ENCODE measurements at regions not wholly inside any gene's neighbourhood (a gene's known extent, or its start where the extent isn't known, plus 50 kb on each side); places are given as distances from the start of the nearest gene placed in this dataset.

DNA sequence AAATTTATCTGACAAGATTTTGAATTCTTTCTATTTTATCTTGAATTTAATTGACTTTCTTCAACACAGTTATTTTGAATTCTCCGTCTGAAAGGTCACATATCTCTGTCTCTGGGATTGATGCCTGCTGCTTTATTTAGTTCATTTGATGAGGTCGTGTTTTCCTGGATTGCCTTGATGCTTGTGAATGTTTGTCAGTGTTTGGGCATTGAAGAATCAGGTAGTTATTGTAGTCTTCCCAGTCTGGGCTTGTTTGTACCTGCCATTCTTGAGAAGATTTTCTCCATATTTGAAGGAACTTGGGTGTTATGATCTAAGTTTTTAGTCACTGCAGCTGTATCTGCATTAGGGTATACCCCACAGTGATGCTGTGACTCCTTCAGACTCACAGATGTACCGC lies 315.8 kb upstream of the DDHD1 start:
- H3K36me3 ChIP-seq (ENCODE audit: insufficient read depth): no peaks in the 10 kb centered on the region
- no peak overlapping the region for H2AFZ ChIP-seq
- H3K4me3 ChIP-seq: no peak overlapping the region
- Mint-ChIP-seq H3K27ac (no peak overlapping the region), H3K27me3 (ENCODE audit: insufficient read depth, low read depth, poor library complexity) (no peaks in the 10 kb centered on the region), H3K4me3 (no peak overlapping the region), H3K36me3 (ENCODE audit: low read depth) (no peaks in the 10 kb centered on the region), H3K9me3 (no peaks in the 10 kb centered on the region; the same call in 1 of the 3 replicates), H3K4me1 (peaks cover 3% of the 10 kb centered on the region)
- ATAC-seq (no peak), DNase-seq (ENCODE audit: low spot score) (no peak)
- no peaks in the 10 kb centered on the region for H4K20me1 ChIP-seq (replicated peaks; ENCODE audit: insufficient read depth)
- no peak overlapping the region for H3K4me2 ChIP-seq
- no peaks in the 10 kb centered on the region for H3K4me1 ChIP-seq (ENCODE audit: insufficient read depth)
- H3K9me2 ChIP-seq (ENCODE audit: insufficient read depth): no peaks in the 10 kb centered on the region; the same call in 1 of the 2 replicates
- no peaks in the 10 kb centered on the region for H3K27me3 ChIP-seq (ENCODE audit: insufficient read depth)
- TF ChIP-seq EZH2phosphoT487 (IDR thresholded peaks at IDR 0.05; ENCODE audit: unreplicated experiment): no peak
- TF ChIP-seq NANOG (IDR thresholded peaks at IDR 0.05; ENCODE audit: borderline replicate concordance): no peak
- TF ChIP-seq ZNF331 (CRISPR knock-in tag; IDR thresholded peaks at IDR 0.05; ENCODE audit: low read depth): no peak
- no peak for TF ChIP-seq POLR2AphosphoS5 (IDR thresholded peaks at IDR 0.05; ENCODE audit: low read depth)
- no peak for TF ChIP-seq REST (IDR thresholded peaks at IDR 0.05; ENCODE audit: unreplicated experiment)
- TF ChIP-seq CTCF (conservative IDR thresholded peaks at IDR 0.05; ENCODE audit: low read depth in 2 of 2): no peak
- TF ChIP-seq ETS1 (IDR thresholded peaks at IDR 0.05): no peak
- no peak for TF ChIP-seq CREB1 (CRISPR knock-in tag; IDR thresholded peaks at IDR 0.05; ENCODE audit: low read depth)
- no peak for TF ChIP-seq STAT1 (IDR thresholded peaks at IDR 0.05; ENCODE audit: unreplicated experiment)
- TF ChIP-seq, protein P1, sequence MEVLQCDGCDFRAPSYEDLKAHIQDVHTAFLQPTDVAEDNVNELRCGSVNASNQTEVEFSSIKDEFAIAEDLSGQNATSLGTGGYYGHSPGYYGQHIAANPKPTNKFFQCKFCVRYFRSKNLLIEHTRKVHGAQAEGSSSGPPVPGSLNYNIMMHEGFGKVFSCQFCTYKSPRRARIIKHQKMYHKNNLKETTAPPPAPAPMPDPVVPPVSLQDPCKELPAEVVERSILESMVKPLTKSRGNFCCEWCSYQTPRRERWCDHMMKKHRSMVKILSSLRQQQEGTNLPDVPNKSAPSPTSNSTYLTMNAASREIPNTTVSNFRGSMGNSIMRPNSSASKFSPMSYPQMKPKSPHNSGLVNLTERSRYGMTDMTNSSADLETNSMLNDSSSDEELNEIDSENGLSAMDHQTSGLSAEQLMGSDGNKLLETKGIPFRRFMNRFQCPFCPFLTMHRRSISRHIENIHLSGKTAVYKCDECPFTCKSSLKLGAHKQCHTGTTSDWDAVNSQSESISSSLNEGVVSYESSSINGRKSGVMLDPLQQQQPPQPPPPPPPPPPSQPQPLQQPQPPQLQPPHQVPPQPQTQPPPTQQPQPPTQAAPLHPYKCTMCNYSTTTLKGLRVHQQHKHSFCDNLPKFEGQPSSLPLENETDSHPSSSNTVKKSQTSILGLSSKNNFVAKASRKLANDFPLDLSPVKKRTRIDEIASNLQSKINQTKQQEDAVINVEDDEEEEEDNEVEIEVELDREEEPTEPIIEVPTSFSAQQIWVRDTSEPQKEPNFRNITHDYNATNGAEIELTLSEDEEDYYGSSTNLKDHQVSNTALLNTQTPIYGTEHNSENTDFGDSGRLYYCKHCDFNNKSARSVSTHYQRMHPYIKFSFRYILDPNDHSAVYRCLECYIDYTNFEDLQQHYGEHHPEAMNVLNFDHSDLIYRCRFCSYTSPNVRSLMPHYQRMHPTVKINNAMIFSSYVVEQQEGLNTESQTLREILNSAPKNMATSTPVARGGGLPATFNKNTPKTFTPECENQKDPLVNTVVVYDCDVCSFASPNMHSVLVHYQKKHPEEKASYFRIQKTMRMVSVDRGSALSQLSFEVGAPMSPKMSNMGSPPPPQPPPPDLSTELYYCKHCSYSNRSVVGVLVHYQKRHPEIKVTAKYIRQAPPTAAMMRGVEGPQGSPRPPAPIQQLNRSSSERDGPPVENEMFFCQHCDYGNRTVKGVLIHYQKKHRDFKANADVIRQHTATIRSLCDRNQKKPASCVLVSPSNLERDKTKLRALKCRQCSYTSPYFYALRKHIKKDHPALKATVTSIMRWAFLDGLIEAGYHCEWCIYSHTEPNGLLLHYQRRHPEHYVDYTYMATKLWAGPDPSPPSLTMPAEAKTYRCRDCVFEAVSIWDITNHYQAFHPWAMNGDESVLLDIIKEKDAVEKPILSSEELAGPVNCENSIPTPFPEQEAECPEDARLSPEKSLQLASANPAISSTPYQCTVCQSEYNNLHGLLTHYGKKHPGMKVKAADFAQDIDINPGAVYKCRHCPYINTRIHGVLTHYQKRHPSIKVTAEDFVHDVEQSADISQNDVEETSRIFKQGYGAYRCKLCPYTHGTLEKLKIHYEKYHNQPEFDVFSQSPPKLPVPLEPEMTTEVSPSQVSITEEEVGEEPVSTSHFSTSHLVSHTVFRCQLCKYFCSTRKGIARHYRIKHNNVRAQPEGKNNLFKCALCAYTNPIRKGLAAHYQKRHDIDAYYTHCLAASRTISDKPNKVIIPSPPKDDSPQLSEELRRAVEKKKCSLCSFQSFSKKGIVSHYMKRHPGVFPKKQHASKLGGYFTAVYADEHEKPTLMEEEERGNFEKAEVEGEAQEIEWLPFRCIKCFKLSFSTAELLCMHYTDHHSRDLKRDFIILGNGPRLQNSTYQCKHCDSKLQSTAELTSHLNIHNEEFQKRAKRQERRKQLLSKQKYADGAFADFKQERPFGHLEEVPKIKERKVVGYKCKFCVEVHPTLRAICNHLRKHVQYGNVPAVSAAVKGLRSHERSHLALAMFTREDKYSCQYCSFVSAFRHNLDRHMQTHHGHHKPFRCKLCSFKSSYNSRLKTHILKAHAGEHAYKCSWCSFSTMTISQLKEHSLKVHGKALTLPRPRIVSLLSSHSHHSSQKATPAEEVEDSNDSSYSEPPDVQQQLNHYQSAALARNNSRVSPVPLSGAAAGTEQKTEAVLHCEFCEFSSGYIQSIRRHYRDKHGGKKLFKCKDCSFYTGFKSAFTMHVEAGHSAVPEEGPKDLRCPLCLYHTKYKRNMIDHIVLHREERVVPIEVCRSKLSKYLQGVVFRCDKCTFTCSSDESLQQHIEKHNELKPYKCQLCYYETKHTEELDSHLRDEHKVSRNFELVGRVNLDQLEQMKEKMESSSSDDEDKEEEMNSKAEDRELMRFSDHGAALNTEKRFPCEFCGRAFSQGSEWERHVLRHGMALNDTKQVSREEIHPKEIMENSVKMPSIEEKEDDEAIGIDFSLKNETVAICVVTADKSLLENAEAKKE (CRISPR knock-in tag; IDR thresholded peaks at IDR 0.05): no peak
- TF ChIP-seq ZNF114 (CRISPR knock-in tag; IDR thresholded peaks at IDR 0.05): no peak
- TF ChIP-seq JUNB (IDR thresholded peaks at IDR 0.05; ENCODE audit: unreplicated experiment): no peak
- TF ChIP-seq EZH2 (IDR thresholded peaks at IDR 0.05; ENCODE audit: low read depth, unreplicated experiment): no peak
- no peak overlapping the region for H3K27ac ChIP-seq (ENCODE audit: low read depth)
- H3K79me2 ChIP-seq (replicated peaks; ENCODE audit: insufficient read depth): no peaks in the 10 kb centered on the region
- H3F3A ChIP-seq (replicated peaks; ENCODE audit: low read depth): no peaks in the 10 kb centered on the region

Measured in GM23338 (cell line).